GM23338 (cell line): ENCODE measurements at regions not wholly inside any gene's neighbourhood (a gene's known extent, or its start where the extent isn't known, plus 50 kb on each side); places are given as distances from the start of the nearest gene placed in this dataset.

Experiments
- ATAC-seq: fragments of 200-7000 bp; cut with Tn5 transposase; 3 replicates; pipeline ENCODE4 v1.9.1; 2020
- DNase-seq: peaks from one replicate; pipeline ENCODE4 v3.0.0-alpha.2; 2015; ENCODE audit warnings: low spot score
- H2AFZ ChIP-seq: fragments of 200-600 bp; sonication (generic); 2 replicates; pipeline ENCODE4 v1.8.0; 2016; ENCODE audit warnings: antibody characterized with exemption, mild to moderate bottlenecking, moderate library complexity
- H3F3A ChIP-seq: fragments of 200-600 bp; sonication (generic); replicated peaks from 2 replicates; pipeline ENCODE4 v1.8.0; 2017; ENCODE audit warnings: antibody characterized with exemption, mixed run types, low read depth
- H3K27ac ChIP-seq: fragments of 200-600 bp; sonication (generic); 2 replicates; pipeline ENCODE4 v1.6.1; 2016; ENCODE audit warnings: low read depth
- H3K27me3 ChIP-seq: fragments of 200-600 bp; sonication (generic); 2 replicates; pipeline ENCODE4 v1.8.0; 2016; ENCODE audit warnings: mild to moderate bottlenecking, mixed run types, moderate library complexity; ENCODE audit not compliant: insufficient read depth
- H3K36me3 ChIP-seq: fragments of 200-600 bp; sonication (generic); 2 replicates; pipeline ENCODE4 v1.8.0; 2016; ENCODE audit warnings: mild to moderate bottlenecking; ENCODE audit not compliant: insufficient read depth
- H3K4me1 ChIP-seq: fragments of 200-600 bp; sonication (generic); 2 replicates; pipeline ENCODE4 v1.8.0; 2016; ENCODE audit warnings: mild to moderate bottlenecking, moderate library complexity; ENCODE audit not compliant: insufficient read depth
- H3K4me2 ChIP-seq: fragments of 200-600 bp; sonication (generic); 2 replicates; pipeline ENCODE4 v1.7.1; 2017; ENCODE audit warnings: mixed run types
- H3K4me3 ChIP-seq: fragments of 200-600 bp; sonication (generic); 2 replicates; pipeline ENCODE4 v1.6.1; 2016; ENCODE audit warnings: mixed run types
- H3K79me2 ChIP-seq: fragments of 200-600 bp; sonication (generic); replicated peaks from 2 replicates; pipeline ENCODE4 v1.8.0; 2017; ENCODE audit warnings: mild to moderate bottlenecking; ENCODE audit not compliant: insufficient read depth
- H3K9me2 ChIP-seq: fragments of 200-600 bp; sonication (generic); 2 replicates; pipeline ENCODE4 v1.8.0; 2017; ENCODE audit not compliant: insufficient read depth
- H4K20me1 ChIP-seq: fragments of 200-600 bp; sonication (generic); replicated peaks from 2 replicates; pipeline ENCODE4 v1.8.0; 2017; ENCODE audit warnings: mild to moderate bottlenecking; ENCODE audit not compliant: insufficient read depth
- H3K27ac Mint-ChIP-seq: 2 replicates; pipeline ENCODE4 v1.8.0; 2020; ENCODE audit warnings: inconsistent platforms, mild to moderate bottlenecking, moderate library complexity, mixed read lengths
- H3K27me3 Mint-ChIP-seq: 3 replicates; pipeline ENCODE4 v1.8.0; 2022; ENCODE audit warnings: low read depth, mild to moderate bottlenecking, moderate library complexity, mixed read lengths, inconsistent platforms; ENCODE audit not compliant: insufficient read depth, poor library complexity
- H3K36me3 Mint-ChIP-seq: 3 replicates; pipeline ENCODE4 v1.8.0; 2021; ENCODE audit warnings: low read depth, mild to moderate bottlenecking, inconsistent platforms, moderate library complexity, mixed read lengths
- H3K4me1 Mint-ChIP-seq: 3 replicates; pipeline ENCODE4 v1.8.0; 2020; ENCODE audit warnings: mild to moderate bottlenecking, inconsistent platforms, mixed read lengths
- H3K4me3 Mint-ChIP-seq: 3 replicates; pipeline ENCODE4 v1.8.0; 2021; ENCODE audit warnings: moderate library complexity, mild to moderate bottlenecking, inconsistent platforms, mixed read lengths
- H3K9me3 Mint-ChIP-seq: 3 replicates; pipeline ENCODE4 v1.8.0; 2020; ENCODE audit warnings: moderate library complexity, mild to moderate bottlenecking, inconsistent platforms, mixed read lengths
- CREB1 ChIP-seq: fragments of 250-450 bp; sonication (Bioruptor Pico); IDR thresholded peaks from 2 replicates; pipeline ENCODE4 v1.5.0; 2020; ENCODE audit warnings: low read depth, mild to moderate bottlenecking, moderate library complexity
- EZH2 ChIP-seq: fragments of 200-600 bp; sonication (generic); IDR thresholded peaks from one replicate; pipeline ENCODE4 v1.8.0; 2017; ENCODE audit warnings: antibody characterized with exemption, mild to moderate bottlenecking, low read depth; ENCODE audit not compliant: unreplicated experiment
- EZH2phosphoT487 ChIP-seq: fragments of 200-600 bp; sonication (generic); IDR thresholded peaks from one replicate; pipeline ENCODE4 v1.8.1; 2018; ENCODE audit warnings: antibody characterized with exemption; ENCODE audit not compliant: unreplicated experiment
- JUNB ChIP-seq: IDR thresholded peaks from one replicate; pipeline ENCODE4 v1.6.1; 2016; ENCODE audit warnings: antibody characterized with exemption; ENCODE audit not compliant: unreplicated experiment
- NANOG ChIP-seq: IDR thresholded peaks from 2 replicates; pipeline ENCODE4 v1.6.1; 2016; ENCODE audit warnings: antibody characterized with exemption, borderline replicate concordance
- POLR2AphosphoS5 ChIP-seq: IDR thresholded peaks from 2 replicates; pipeline ENCODE4 v1.6.1; 2016; ENCODE audit warnings: antibody characterized with exemption, low read depth
- STAT1 ChIP-seq: IDR thresholded peaks from one replicate; pipeline ENCODE4 v1.6.1; 2016; ENCODE audit warnings: antibody characterized with exemption; ENCODE audit not compliant: unreplicated experiment
- ZNF114 ChIP-seq: fragments of 250-450 bp; sonication (Bioruptor Pico); IDR thresholded peaks from 2 replicates; pipeline ENCODE4 v1.5.0; 2020; ENCODE audit warnings: mild to moderate bottlenecking, moderate library complexity
- ZNF331 ChIP-seq: fragments of 250-450 bp; sonication (Bioruptor Pico); IDR thresholded peaks from 2 replicates; pipeline ENCODE4 v1.5.0; 2020; ENCODE audit warnings: low read depth, mild to moderate bottlenecking, moderate library complexity
- TF ChIP-seq, protein P1 (sequence below): fragments of 250-450 bp; sonication (Bioruptor Pico); IDR thresholded peaks from 2 replicates; pipeline ENCODE4 v1.5.0; 2020; ENCODE audit warnings: mild to moderate bottlenecking, moderate library complexity
- TF ChIP-seq, protein P2 (sequence below), 2 experiments: fragments of 200-600 bp in 1 of 2; sonication (generic) in 1 of 2; conservative IDR thresholded peaks; 2 replicates each; pipeline versions ENCODE4 v1.5.1 to v1.6.1; 2016 to 2017; ENCODE audit warnings: antibody characterized with exemption in 2 of 2, low read depth in 2 of 2, mild to moderate bottlenecking in 2 of 2, moderate library complexity in 1 of 2
- TF ChIP-seq, protein P3 (sequence below): IDR thresholded peaks from 2 replicates; pipeline ENCODE4 v1.6.1; 2016; ENCODE audit warnings: antibody characterized with exemption
- TF ChIP-seq, protein P4 (sequence below): IDR thresholded peaks from one replicate; pipeline ENCODE4 v1.6.1; 2018; ENCODE audit warnings: antibody characterized with exemption; ENCODE audit not compliant: unreplicated experiment

DNA sequence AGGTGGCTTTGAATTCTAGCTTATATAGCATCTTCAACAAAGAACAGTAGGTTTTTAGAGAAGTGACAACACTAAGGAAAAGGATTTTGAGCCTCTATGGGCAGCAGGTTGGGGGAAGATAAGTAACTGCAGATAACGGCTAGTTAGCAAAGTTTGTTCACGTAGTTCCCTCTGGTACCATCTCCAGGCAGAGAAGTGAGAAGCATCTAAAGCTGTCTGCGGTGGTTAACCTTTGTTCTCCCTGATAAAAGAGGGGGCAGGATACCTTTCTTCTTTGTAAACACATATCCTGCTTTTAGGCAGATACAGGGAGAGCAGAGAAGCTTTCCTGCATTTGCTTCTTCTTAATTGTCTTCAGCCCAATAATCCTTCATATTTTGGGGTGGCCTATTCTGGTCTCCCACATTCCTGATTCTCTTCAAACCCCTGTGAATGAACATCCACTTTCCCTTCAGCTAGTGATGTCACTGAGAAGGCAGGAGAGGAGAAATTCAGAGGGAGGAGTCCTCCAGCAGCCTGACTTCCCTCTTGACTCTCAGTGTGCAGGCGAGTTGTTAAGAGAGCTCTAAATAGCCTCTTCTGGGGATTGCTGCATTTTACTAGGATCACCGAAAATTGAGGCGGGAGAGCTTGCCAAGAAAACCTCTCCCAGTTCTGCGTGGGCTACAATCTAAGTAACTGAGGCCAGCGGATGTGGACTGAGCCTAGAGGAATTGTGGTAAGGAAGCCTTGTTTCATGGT lies 393.7 kb upstream of the C2CD4B start:
- TF ChIP-seq, protein P1, sequence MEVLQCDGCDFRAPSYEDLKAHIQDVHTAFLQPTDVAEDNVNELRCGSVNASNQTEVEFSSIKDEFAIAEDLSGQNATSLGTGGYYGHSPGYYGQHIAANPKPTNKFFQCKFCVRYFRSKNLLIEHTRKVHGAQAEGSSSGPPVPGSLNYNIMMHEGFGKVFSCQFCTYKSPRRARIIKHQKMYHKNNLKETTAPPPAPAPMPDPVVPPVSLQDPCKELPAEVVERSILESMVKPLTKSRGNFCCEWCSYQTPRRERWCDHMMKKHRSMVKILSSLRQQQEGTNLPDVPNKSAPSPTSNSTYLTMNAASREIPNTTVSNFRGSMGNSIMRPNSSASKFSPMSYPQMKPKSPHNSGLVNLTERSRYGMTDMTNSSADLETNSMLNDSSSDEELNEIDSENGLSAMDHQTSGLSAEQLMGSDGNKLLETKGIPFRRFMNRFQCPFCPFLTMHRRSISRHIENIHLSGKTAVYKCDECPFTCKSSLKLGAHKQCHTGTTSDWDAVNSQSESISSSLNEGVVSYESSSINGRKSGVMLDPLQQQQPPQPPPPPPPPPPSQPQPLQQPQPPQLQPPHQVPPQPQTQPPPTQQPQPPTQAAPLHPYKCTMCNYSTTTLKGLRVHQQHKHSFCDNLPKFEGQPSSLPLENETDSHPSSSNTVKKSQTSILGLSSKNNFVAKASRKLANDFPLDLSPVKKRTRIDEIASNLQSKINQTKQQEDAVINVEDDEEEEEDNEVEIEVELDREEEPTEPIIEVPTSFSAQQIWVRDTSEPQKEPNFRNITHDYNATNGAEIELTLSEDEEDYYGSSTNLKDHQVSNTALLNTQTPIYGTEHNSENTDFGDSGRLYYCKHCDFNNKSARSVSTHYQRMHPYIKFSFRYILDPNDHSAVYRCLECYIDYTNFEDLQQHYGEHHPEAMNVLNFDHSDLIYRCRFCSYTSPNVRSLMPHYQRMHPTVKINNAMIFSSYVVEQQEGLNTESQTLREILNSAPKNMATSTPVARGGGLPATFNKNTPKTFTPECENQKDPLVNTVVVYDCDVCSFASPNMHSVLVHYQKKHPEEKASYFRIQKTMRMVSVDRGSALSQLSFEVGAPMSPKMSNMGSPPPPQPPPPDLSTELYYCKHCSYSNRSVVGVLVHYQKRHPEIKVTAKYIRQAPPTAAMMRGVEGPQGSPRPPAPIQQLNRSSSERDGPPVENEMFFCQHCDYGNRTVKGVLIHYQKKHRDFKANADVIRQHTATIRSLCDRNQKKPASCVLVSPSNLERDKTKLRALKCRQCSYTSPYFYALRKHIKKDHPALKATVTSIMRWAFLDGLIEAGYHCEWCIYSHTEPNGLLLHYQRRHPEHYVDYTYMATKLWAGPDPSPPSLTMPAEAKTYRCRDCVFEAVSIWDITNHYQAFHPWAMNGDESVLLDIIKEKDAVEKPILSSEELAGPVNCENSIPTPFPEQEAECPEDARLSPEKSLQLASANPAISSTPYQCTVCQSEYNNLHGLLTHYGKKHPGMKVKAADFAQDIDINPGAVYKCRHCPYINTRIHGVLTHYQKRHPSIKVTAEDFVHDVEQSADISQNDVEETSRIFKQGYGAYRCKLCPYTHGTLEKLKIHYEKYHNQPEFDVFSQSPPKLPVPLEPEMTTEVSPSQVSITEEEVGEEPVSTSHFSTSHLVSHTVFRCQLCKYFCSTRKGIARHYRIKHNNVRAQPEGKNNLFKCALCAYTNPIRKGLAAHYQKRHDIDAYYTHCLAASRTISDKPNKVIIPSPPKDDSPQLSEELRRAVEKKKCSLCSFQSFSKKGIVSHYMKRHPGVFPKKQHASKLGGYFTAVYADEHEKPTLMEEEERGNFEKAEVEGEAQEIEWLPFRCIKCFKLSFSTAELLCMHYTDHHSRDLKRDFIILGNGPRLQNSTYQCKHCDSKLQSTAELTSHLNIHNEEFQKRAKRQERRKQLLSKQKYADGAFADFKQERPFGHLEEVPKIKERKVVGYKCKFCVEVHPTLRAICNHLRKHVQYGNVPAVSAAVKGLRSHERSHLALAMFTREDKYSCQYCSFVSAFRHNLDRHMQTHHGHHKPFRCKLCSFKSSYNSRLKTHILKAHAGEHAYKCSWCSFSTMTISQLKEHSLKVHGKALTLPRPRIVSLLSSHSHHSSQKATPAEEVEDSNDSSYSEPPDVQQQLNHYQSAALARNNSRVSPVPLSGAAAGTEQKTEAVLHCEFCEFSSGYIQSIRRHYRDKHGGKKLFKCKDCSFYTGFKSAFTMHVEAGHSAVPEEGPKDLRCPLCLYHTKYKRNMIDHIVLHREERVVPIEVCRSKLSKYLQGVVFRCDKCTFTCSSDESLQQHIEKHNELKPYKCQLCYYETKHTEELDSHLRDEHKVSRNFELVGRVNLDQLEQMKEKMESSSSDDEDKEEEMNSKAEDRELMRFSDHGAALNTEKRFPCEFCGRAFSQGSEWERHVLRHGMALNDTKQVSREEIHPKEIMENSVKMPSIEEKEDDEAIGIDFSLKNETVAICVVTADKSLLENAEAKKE: no peak
- TF ChIP-seq JUNB: no peak
- no peak for TF ChIP-seq ZNF114 (CRISPR knock-in tag)
- TF ChIP-seq POLR2AphosphoS5: no peak
- no peak for TF ChIP-seq ZNF331
- no peak for TF ChIP-seq EZH2phosphoT487
- TF ChIP-seq STAT1: no peak
- no peak for TF ChIP-seq EZH2
- TF ChIP-seq, protein P2, sequence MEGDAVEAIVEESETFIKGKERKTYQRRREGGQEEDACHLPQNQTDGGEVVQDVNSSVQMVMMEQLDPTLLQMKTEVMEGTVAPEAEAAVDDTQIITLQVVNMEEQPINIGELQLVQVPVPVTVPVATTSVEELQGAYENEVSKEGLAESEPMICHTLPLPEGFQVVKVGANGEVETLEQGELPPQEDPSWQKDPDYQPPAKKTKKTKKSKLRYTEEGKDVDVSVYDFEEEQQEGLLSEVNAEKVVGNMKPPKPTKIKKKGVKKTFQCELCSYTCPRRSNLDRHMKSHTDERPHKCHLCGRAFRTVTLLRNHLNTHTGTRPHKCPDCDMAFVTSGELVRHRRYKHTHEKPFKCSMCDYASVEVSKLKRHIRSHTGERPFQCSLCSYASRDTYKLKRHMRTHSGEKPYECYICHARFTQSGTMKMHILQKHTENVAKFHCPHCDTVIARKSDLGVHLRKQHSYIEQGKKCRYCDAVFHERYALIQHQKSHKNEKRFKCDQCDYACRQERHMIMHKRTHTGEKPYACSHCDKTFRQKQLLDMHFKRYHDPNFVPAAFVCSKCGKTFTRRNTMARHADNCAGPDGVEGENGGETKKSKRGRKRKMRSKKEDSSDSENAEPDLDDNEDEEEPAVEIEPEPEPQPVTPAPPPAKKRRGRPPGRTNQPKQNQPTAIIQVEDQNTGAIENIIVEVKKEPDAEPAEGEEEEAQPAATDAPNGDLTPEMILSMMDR (conservative IDR thresholded peaks at IDR 0.05; ENCODE audit: low read depth in 2 of 2): no peak
- TF ChIP-seq, protein P3, sequence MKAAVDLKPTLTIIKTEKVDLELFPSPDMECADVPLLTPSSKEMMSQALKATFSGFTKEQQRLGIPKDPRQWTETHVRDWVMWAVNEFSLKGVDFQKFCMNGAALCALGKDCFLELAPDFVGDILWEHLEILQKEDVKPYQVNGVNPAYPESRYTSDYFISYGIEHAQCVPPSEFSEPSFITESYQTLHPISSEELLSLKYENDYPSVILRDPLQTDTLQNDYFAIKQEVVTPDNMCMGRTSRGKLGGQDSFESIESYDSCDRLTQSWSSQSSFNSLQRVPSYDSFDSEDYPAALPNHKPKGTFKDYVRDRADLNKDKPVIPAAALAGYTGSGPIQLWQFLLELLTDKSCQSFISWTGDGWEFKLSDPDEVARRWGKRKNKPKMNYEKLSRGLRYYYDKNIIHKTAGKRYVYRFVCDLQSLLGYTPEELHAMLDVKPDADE: no peak
- TF ChIP-seq CREB1 (CRISPR knock-in tag): no peak
- TF ChIP-seq NANOG: no peak
- TF ChIP-seq, protein P4, sequence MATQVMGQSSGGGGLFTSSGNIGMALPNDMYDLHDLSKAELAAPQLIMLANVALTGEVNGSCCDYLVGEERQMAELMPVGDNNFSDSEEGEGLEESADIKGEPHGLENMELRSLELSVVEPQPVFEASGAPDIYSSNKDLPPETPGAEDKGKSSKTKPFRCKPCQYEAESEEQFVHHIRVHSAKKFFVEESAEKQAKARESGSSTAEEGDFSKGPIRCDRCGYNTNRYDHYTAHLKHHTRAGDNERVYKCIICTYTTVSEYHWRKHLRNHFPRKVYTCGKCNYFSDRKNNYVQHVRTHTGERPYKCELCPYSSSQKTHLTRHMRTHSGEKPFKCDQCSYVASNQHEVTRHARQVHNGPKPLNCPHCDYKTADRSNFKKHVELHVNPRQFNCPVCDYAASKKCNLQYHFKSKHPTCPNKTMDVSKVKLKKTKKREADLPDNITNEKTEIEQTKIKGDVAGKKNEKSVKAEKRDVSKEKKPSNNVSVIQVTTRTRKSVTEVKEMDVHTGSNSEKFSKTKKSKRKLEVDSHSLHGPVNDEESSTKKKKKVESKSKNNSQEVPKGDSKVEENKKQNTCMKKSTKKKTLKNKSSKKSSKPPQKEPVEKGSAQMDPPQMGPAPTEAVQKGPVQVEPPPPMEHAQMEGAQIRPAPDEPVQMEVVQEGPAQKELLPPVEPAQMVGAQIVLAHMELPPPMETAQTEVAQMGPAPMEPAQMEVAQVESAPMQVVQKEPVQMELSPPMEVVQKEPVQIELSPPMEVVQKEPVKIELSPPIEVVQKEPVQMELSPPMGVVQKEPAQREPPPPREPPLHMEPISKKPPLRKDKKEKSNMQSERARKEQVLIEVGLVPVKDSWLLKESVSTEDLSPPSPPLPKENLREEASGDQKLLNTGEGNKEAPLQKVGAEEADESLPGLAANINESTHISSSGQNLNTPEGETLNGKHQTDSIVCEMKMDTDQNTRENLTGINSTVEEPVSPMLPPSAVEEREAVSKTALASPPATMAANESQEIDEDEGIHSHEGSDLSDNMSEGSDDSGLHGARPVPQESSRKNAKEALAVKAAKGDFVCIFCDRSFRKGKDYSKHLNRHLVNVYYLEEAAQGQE: no peak
- Mint-ChIP-seq H3K9me3 (no peaks in the 10 kb centered on the region), H3K27ac (no peak overlapping the region), H3K4me3 (no peak overlapping the region), H3K4me1 (peaks cover 31% of the 10 kb centered on the region), H3K27me3 (peaks cover 10% of the 10 kb centered on the region), H3K36me3 (no peaks in the 10 kb centered on the region)
- H3K79me2 ChIP-seq: 0 out of 2 replicates have a peak, but pooled peaks cover 7% of the 10 kb centered on the region
- no peak overlapping the region for H3K27ac ChIP-seq
- H3K27me3 ChIP-seq: no peaks in the 10 kb centered on the region
- no peak overlapping the region for H3K4me3 ChIP-seq
- H4K20me1 ChIP-seq: no peaks in the 10 kb centered on the region
- no peaks in the 10 kb centered on the region for H3F3A ChIP-seq
- no peaks in the 10 kb centered on the region for H3K9me2 ChIP-seq
- peak; percentile 31 for DNase-seq
- H3K4me1 ChIP-seq: peaks cover 25% of the 10 kb centered on the region
- no peaks in the 10 kb centered on the region for H3K36me3 ChIP-seq
- peak; percentile 21; the same call in 2 of the 3 replicates for ATAC-seq
- no peak overlapping the region for H3K4me2 ChIP-seq
- no peak overlapping the region for H2AFZ ChIP-seq
